HUES64 (cell line): ENCODE measurements at regions not wholly inside any gene's neighbourhood (a gene's known extent, or its start where the extent isn't known, plus 50 kb on each side); places are given as distances from the start of the nearest gene placed in this dataset.

Source experiments
- H3K27ac ChIP-seq: 2 replicates; pipeline ENCODE4 v1.7.0; 2013; ENCODE audit warnings: low read depth, low read length, inconsistent platforms
- H3K27me3 ChIP-seq: 2 replicates; pipeline ENCODE4 v1.6.1; 2013; ENCODE audit warnings: mild to moderate bottlenecking, low read length; ENCODE audit not compliant: insufficient read depth
- H3K36me3 ChIP-seq: 2 replicates; pipeline ENCODE4 v1.6.1; 2013; ENCODE audit warnings: mild to moderate bottlenecking, low read length; ENCODE audit not compliant: insufficient read depth
- H3K4me1 ChIP-seq: 2 replicates; pipeline ENCODE4 v1.6.1; 2013; ENCODE audit warnings: mild to moderate bottlenecking, low read length, moderate library complexity; ENCODE audit not compliant: insufficient read depth
- H3K4me3 ChIP-seq: 2 replicates; pipeline ENCODE4 v1.5.1; 2013; ENCODE audit warnings: mild to moderate bottlenecking, low read length, moderate library complexity
- H3K9ac ChIP-seq: 2 replicates; pipeline ENCODE4 v1.6.1; 2013; ENCODE audit warnings: mild to moderate bottlenecking, low read depth, low read length
- H3K9me3 ChIP-seq: 2 replicates; pipeline ENCODE4 v1.6.1; 2013; ENCODE audit warnings: low read depth, low read length; ENCODE audit not compliant: insufficient read depth
- WGBS: fragments of 150-250, 120-280 bp; methylation state at CpG from one replicate; pipeline ENCODE4 v1.1.7; 2013; ENCODE audit warnings: missing lambda C conversion rate; 5-methylcytosine and 5-hydroxymethylcytosine counted together

DNA sequence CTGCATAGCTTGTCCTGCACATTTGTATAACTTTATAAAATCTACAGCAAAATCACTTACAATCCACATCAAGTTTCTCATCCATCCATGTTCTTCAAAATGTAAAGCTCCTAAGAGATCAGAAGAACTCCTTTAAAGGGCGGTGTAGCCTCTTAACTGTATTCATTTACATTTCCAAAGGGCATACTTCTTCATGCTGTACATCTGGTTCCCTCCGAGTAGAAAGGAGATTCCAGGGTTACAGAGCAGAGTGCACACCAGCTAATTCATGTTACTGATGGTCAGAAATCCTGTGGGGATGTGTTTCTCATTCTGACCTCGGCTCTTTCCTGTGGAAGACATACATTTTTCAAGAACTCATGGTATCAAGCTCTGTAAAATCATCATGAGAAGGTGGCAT lies 231.8 kb downstream of the ARAP2 start:
- Histone ChIP-seq H3K4me3 (no peak overlapping the region), H3K9me3 (no peaks in the 10 kb centered on the region), H3K27ac (no peak overlapping the region), H3K9ac (no peak overlapping the region), H3K4me1 (no peaks in the 10 kb centered on the region), H3K27me3 (no peaks in the 10 kb centered on the region), H3K36me3 (no peaks in the 10 kb centered on the region)
- WGBS: 91% methylated on average over 3 of the region's 3 CpGs

DNA sequence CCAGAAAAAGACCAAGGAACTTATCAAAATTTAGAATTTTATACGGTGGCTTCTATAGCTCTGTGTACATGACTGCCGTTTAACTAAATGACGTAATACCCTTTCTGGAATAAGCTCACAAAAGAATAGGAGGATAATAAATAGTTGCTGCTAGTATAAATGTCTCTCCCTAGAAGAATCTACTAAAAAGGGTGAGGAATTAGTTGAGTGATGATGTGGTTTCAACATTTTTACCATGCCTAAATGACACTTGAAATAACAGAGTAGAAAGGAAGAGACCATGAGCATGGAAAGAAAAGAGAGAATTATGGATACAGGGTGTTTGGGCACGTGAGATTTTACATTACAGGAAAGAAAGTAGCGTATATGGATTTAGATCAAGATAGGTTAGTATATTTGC lies 231.1 kb downstream of the ARAP2 start:
- Histone ChIP-seq H3K4me3 (no peak overlapping the region), H3K9me3 (no peaks in the 10 kb centered on the region), H3K27me3 (no peaks in the 10 kb centered on the region), H3K27ac (no peak overlapping the region), H3K9ac (no peak overlapping the region), H3K4me1 (no peaks in the 10 kb centered on the region), H3K36me3 (no peaks in the 10 kb centered on the region)
- WGBS: 96% methylated on average over 5 of the region's 5 CpGs
